ENCODE measurements at regions not wholly inside any gene's neighbourhood (a gene's known extent, or its start where the extent isn't known, plus 50 kb on each side); places are given as distances from the start of the nearest gene placed in this dataset.

GRCh38 chr7:21175714-21176113 is 252.2 kb upstream of the SP4 start:
- Histone ChIP-seq H3K9me3 (replicated peaks in 1 of 2; ENCODE audit: control insufficient read depth in 2 of 2, insufficient read depth in 1 of 2, low read depth in 1 of 2, low read length in 2 of 2) (no peaks in the 10 kb centered on the region), H3K18ac (ENCODE audit: low read length) (peak overlapping the region; percentile 6), H2AFZ (ENCODE audit: low read length) (no peak overlapping the region), H3K27ac (replicated peaks; ENCODE audit: low read length) (peak overlapping the region; percentile 32), H3K23ac (ENCODE audit: low read depth, low read length, poor library complexity) (no peak overlapping the region), H3K9ac (ENCODE audit: low read depth, low read length, poor library complexity) (no peak overlapping the region), H2BK5ac (ENCODE audit: low read length) (no peak overlapping the region), H2AK5ac (ENCODE audit: low read depth, low read length) (no peak overlapping the region), H3K4ac (ENCODE audit: low read length) (no peak overlapping the region), H3K79me1 (ENCODE audit: low read depth, low read length) (no peaks in the 10 kb centered on the region), H3K4me1 (ENCODE audit: control insufficient read depth in 2 of 2, insufficient read depth in 1 of 2, low read depth in 1 of 2, low read length in 2 of 2) (peaks cover 10 to 11% of the 10 kb centered on the region in 2 donors), H2BK120ac (ENCODE audit: low read depth, low read length) (no peak overlapping the region), H4K8ac (ENCODE audit: low read depth, low read length) (no peak overlapping the region), H3K4me2 (ENCODE audit: insufficient read depth, low read length, poor library complexity, severe bottlenecking) (no peak overlapping the region), H2BK12ac (ENCODE audit: low read length) (no peak overlapping the region), H3K4me3 (ENCODE audit: low read length in 2 of 2) (no peak overlapping the region), H3K36me3 (replicated peaks in 1 of 2; ENCODE audit: control insufficient read depth in 2 of 2, insufficient read depth in 2 of 2, low read length in 2 of 2) (no peaks in the 10 kb centered on the region), H3K14ac (ENCODE audit: low read length) (no peak overlapping the region), H4K91ac (ENCODE audit: low read depth, low read length, poor library complexity) (no peak overlapping the region), H3K27me3 (ENCODE audit: control insufficient read depth in 3 of 3, insufficient read depth in 3 of 3, low read depth in 1 of 3, low read length in 3 of 3) (peaks cover 0 to 30% (median 0%) of the 10 kb centered on the region in 3 experiments), H2BK15ac (ENCODE audit: low read length) (no peak overlapping the region)
- no peak for DNase-seq (ENCODE audit: low spot score)
- no CpG with 5 or more reads among the region's 1 CpG for WGBS, 2 donors (ENCODE audit: extremely low coverage in 2 of 2, insufficient read length in 2 of 2, insufficient replicate concordance in 1 of 2)

- H4K8ac ChIP-seq (ENCODE audit: low read depth, low read length): no peak overlapping the region
- H3K14ac ChIP-seq (ENCODE audit: low read length): no peak overlapping the region
- H3K18ac ChIP-seq (ENCODE audit: low read length): no peak overlapping the region
- no peak overlapping the region for H3K4me2 ChIP-seq (ENCODE audit: insufficient read depth, low read length, poor library complexity, severe bottlenecking)
- peak overlapping the region in 1 of 2 donors; percentile 24 for H3K4me3 ChIP-seq (ENCODE audit: low read length in 2 of 2)
- DNase-seq (ENCODE audit: low spot score): no peak
- peak overlapping the region; percentile 34 for H2AFZ ChIP-seq (ENCODE audit: low read length)
- peak overlapping the region; percentile 60 for H3K27ac ChIP-seq (replicated peaks; ENCODE audit: low read length)
- no peak overlapping the region for H2BK5ac ChIP-seq (ENCODE audit: low read length)
- no peaks in the 10 kb centered on the region for H3K27me3 ChIP-seq (ENCODE audit: control insufficient read depth in 3 of 3, insufficient read depth in 3 of 3, low read depth in 1 of 3, low read length in 3 of 3)
- H3K9me3 ChIP-seq (replicated peaks in 1 of 2; ENCODE audit: control insufficient read depth in 2 of 2, insufficient read depth in 1 of 2, low read depth in 1 of 2, low read length in 2 of 2): no peaks in the 10 kb centered on the region
- no peak overlapping the region for H3K9ac ChIP-seq (ENCODE audit: low read depth, low read length, poor library complexity)
- no peak overlapping the region for H2BK12ac ChIP-seq (ENCODE audit: low read length)
- H3K79me1 ChIP-seq (ENCODE audit: low read depth, low read length): no peaks in the 10 kb centered on the region
- no peak overlapping the region for H3K23ac ChIP-seq (ENCODE audit: low read depth, low read length, poor library complexity)
- H3K4ac ChIP-seq (ENCODE audit: low read length): no peak overlapping the region
- no peak overlapping the region for H2BK15ac ChIP-seq (ENCODE audit: low read length)
- no CpG with 5 or more reads among the region's 6 CpGs for WGBS, 2 donors (ENCODE audit: extremely low coverage in 2 of 2, insufficient read length in 2 of 2, insufficient replicate concordance in 1 of 2)
- no peak overlapping the region for H2BK120ac ChIP-seq (ENCODE audit: low read depth, low read length)
- no peak overlapping the region for H4K91ac ChIP-seq (ENCODE audit: low read depth, low read length, poor library complexity)
- peaks cover 9 to 20% of the 10 kb centered on the region in 2 donors for H3K4me1 ChIP-seq (ENCODE audit: control insufficient read depth in 2 of 2, insufficient read depth in 1 of 2, low read depth in 1 of 2, low read length in 2 of 2)
- H3K36me3 ChIP-seq (replicated peaks in 1 of 2; ENCODE audit: control insufficient read depth in 2 of 2, insufficient read depth in 2 of 2, low read length in 2 of 2): no peaks in the 10 kb centered on the region
- no peak overlapping the region for H2AK5ac ChIP-seq (ENCODE audit: low read depth, low read length)
These were observed 242.8 kb upstream of the SP4 start for GRCh38 chr7:21184942-21185652.

GRCh38 chr7:21185653-21186265 is 242.1 kb upstream of the SP4 start:
- no peak overlapping the region for H2BK12ac ChIP-seq (ENCODE audit: low read length)
- H3K4me2 ChIP-seq (ENCODE audit: insufficient read depth, low read length, poor library complexity, severe bottlenecking): no peak overlapping the region
- no peak for DNase-seq (ENCODE audit: low spot score)
- no peaks in the 10 kb centered on the region for H3K9me3 ChIP-seq (replicated peaks in 1 of 2; ENCODE audit: control insufficient read depth in 2 of 2, insufficient read depth in 1 of 2, low read depth in 1 of 2, low read length in 2 of 2)
- H3K4ac ChIP-seq (ENCODE audit: low read length): no peak overlapping the region
- no peak overlapping the region for H3K9ac ChIP-seq (ENCODE audit: low read depth, low read length, poor library complexity)
- no peak overlapping the region for H3K23ac ChIP-seq (ENCODE audit: low read depth, low read length, poor library complexity)
- H2AK5ac ChIP-seq (ENCODE audit: low read depth, low read length): no peak overlapping the region
- H3K18ac ChIP-seq (ENCODE audit: low read length): no peak overlapping the region
- no peaks in the 10 kb centered on the region for H3K79me1 ChIP-seq (ENCODE audit: low read depth, low read length)
- peak overlapping the region in 1 of 2 donors; percentile 24 for H3K4me3 ChIP-seq (ENCODE audit: low read length in 2 of 2)
- H3K14ac ChIP-seq (ENCODE audit: low read length): no peak overlapping the region
- WGBS, 2 donors (ENCODE audit: extremely low coverage in 2 of 2, insufficient read length in 2 of 2, insufficient replicate concordance in 1 of 2): no CpG with 5 or more reads among the region's 6 CpGs
- H4K8ac ChIP-seq (ENCODE audit: low read depth, low read length): no peak overlapping the region
- no peaks in the 10 kb centered on the region for H3K36me3 ChIP-seq (replicated peaks in 1 of 2; ENCODE audit: control insufficient read depth in 2 of 2, insufficient read depth in 2 of 2, low read length in 2 of 2)
- H2AFZ ChIP-seq (ENCODE audit: low read length): peak overlapping the region; percentile 34
- H4K91ac ChIP-seq (ENCODE audit: low read depth, low read length, poor library complexity): no peak overlapping the region
- H3K4me1 ChIP-seq (ENCODE audit: control insufficient read depth in 2 of 2, insufficient read depth in 1 of 2, low read depth in 1 of 2, low read length in 2 of 2): peaks cover 10 to 22% of the 10 kb centered on the region in 2 donors
- H2BK5ac ChIP-seq (ENCODE audit: low read length): no peak overlapping the region
- no peaks in the 10 kb centered on the region for H3K27me3 ChIP-seq (ENCODE audit: control insufficient read depth in 3 of 3, insufficient read depth in 3 of 3, low read depth in 1 of 3, low read length in 3 of 3)
- no peak overlapping the region for H2BK15ac ChIP-seq (ENCODE audit: low read length)
- peak overlapping the region; percentile 56 for H3K27ac ChIP-seq (replicated peaks; ENCODE audit: low read length)
- no peak overlapping the region for H2BK120ac ChIP-seq (ENCODE audit: low read depth, low read length)

- Histone ChIP-seq H3K36me3 (replicated peaks in 1 of 2; ENCODE audit: control insufficient read depth in 2 of 2, insufficient read depth in 2 of 2, low read length in 2 of 2) (no peaks in the 10 kb centered on the region), H4K91ac (ENCODE audit: low read depth, low read length, poor library complexity) (no peak overlapping the region), H3K14ac (ENCODE audit: low read length) (no peak overlapping the region), H3K27ac (replicated peaks; ENCODE audit: low read length) (no peak overlapping the region), H3K4me2 (ENCODE audit: insufficient read depth, low read length, poor library complexity, severe bottlenecking) (no peak overlapping the region), H3K79me1 (ENCODE audit: low read depth, low read length) (no peaks in the 10 kb centered on the region), H2AK5ac (ENCODE audit: low read depth, low read length) (no peak overlapping the region), H3K4me1 (ENCODE audit: control insufficient read depth in 2 of 2, insufficient read depth in 1 of 2, low read depth in 1 of 2, low read length in 2 of 2) (peaks cover 16% of the 10 kb centered on the region in 2 donors), H2AFZ (ENCODE audit: low read length) (no peak overlapping the region), H2BK15ac (ENCODE audit: low read length) (no peak overlapping the region), H2BK120ac (ENCODE audit: low read depth, low read length) (no peak overlapping the region), H3K9me3 (replicated peaks in 1 of 2; ENCODE audit: control insufficient read depth in 2 of 2, insufficient read depth in 1 of 2, low read depth in 1 of 2, low read length in 2 of 2) (no peaks in the 10 kb centered on the region), H3K4me3 (ENCODE audit: low read length in 2 of 2) (no peak overlapping the region), H3K27me3 (ENCODE audit: control insufficient read depth in 3 of 3, insufficient read depth in 3 of 3, low read depth in 1 of 3, low read length in 3 of 3) (no peaks in the 10 kb centered on the region), H4K8ac (ENCODE audit: low read depth, low read length) (no peak overlapping the region), H3K18ac (ENCODE audit: low read length) (no peak overlapping the region), H2BK12ac (ENCODE audit: low read length) (no peak overlapping the region), H3K23ac (ENCODE audit: low read depth, low read length, poor library complexity) (no peak overlapping the region), H3K9ac (ENCODE audit: low read depth, low read length, poor library complexity) (no peak overlapping the region), H3K4ac (ENCODE audit: low read length) (no peak overlapping the region), H2BK5ac (ENCODE audit: low read length) (no peak overlapping the region)
- no CpG with 5 or more reads among the region's 7 CpGs for WGBS, 2 donors (ENCODE audit: extremely low coverage in 2 of 2, insufficient read length in 2 of 2, insufficient replicate concordance in 1 of 2)
- DNase-seq (ENCODE audit: low spot score): no peak
These were observed 236.4 kb upstream of the SP4 start for GRCh38 chr7:21191321-21192073.
